IPS-20b (cell line): ENCODE measurements at regions not wholly inside any gene's neighbourhood (a gene's known extent, or its start where the extent isn't known, plus 50 kb on each side); places are given as distances from the start of the nearest gene placed in this dataset.

Experiments
- H3K27ac ChIP-seq: one replicate; pipeline ENCODE4 v1.5.1; 2013; ENCODE audit warnings: low read length
- H3K27me3 ChIP-seq: 2 replicates; pipeline ENCODE4 v1.6.1; 2013; ENCODE audit warnings: mild to moderate bottlenecking, low read length, inconsistent platforms; ENCODE audit not compliant: insufficient read depth
- H3K36me3 ChIP-seq: 2 replicates; pipeline ENCODE4 v1.6.1; 2013; ENCODE audit warnings: low read depth, mild to moderate bottlenecking, inconsistent platforms, low read length, moderate library complexity; ENCODE audit not compliant: insufficient read depth
- H3K4me1 ChIP-seq: 2 replicates; pipeline ENCODE4 v1.6.1; 2013; ENCODE audit warnings: mild to moderate bottlenecking, control low read depth, inconsistent platforms, low read length, moderate library complexity; ENCODE audit not compliant: insufficient read depth
- H3K4me3 ChIP-seq: 2 replicates; pipeline ENCODE4 v1.5.1; 2013; ENCODE audit warnings: mild to moderate bottlenecking, low read length, inconsistent platforms
- H3K9ac ChIP-seq: 2 replicates; pipeline ENCODE4 v1.6.1; 2013; ENCODE audit warnings: low read depth, mild to moderate bottlenecking, inconsistent platforms, low read length, moderate library complexity
- H3K9me3 ChIP-seq: 2 replicates; pipeline ENCODE4 v1.6.1; 2013; ENCODE audit warnings: mild to moderate bottlenecking, low read depth, low read length, inconsistent platforms; ENCODE audit not compliant: insufficient read depth

- Histone ChIP-seq H3K9me3 (no peaks in the 10 kb centered on the region), H3K4me1 (no peaks in the 10 kb centered on the region), H3K27ac (no peak overlapping the region), H3K36me3 (no peaks in the 10 kb centered on the region), H3K9ac (no peak overlapping the region), H3K27me3 (no peaks in the 10 kb centered on the region), H3K4me3 (no peak overlapping the region)
Measured at GRCh38 chr3:153032891-153033290, 129.1 kb upstream of the RAP2B start.

- Histone ChIP-seq H3K36me3 (no peaks in the 10 kb centered on the region), H3K4me1 (no peaks in the 10 kb centered on the region), H3K4me3 (no peak overlapping the region), H3K9ac (no peak overlapping the region), H3K27ac (no peak overlapping the region), H3K27me3 (no peaks in the 10 kb centered on the region), H3K9me3 (no peaks in the 10 kb centered on the region)
Measured at GRCh38 chr3:153036846-153037245, 125.2 kb upstream of the RAP2B start.

GRCh38 chr3:153038367-153038766, 123.7 kb upstream of the RAP2B start:
- Histone ChIP-seq H3K9ac (no peak overlapping the region), H3K27me3 (no peaks in the 10 kb centered on the region), H3K9me3 (no peaks in the 10 kb centered on the region), H3K4me3 (no peak overlapping the region), H3K4me1 (no peaks in the 10 kb centered on the region), H3K36me3 (no peaks in the 10 kb centered on the region), H3K27ac (no peak overlapping the region)

GRCh38 chr3:153038779-153039178, 123.2 kb upstream of the RAP2B start:
- no peak overlapping the region for H3K4me3 ChIP-seq
- H3K27ac ChIP-seq: no peak overlapping the region
- H3K4me1 ChIP-seq: no peaks in the 10 kb centered on the region
- no peaks in the 10 kb centered on the region for H3K36me3 ChIP-seq
- no peaks in the 10 kb centered on the region for H3K27me3 ChIP-seq
- no peak overlapping the region for H3K9ac ChIP-seq
- H3K9me3 ChIP-seq: no peaks in the 10 kb centered on the region

GRCh38 chr3:153041181-153041580, 120.8 kb upstream of the RAP2B start:
- Histone ChIP-seq H3K27me3 (no peaks in the 10 kb centered on the region), H3K4me3 (no peak overlapping the region), H3K4me1 (no peaks in the 10 kb centered on the region), H3K9ac (no peak overlapping the region), H3K9me3 (no peaks in the 10 kb centered on the region), H3K27ac (no peak overlapping the region), H3K36me3 (no peaks in the 10 kb centered on the region)

GRCh38 chr3:153042088-153042487, 119.9 kb upstream of the RAP2B start:
- Histone ChIP-seq H3K9ac (no peak overlapping the region), H3K9me3 (no peaks in the 10 kb centered on the region), H3K4me1 (no peaks in the 10 kb centered on the region), H3K27me3 (no peaks in the 10 kb centered on the region), H3K4me3 (no peak overlapping the region), H3K27ac (no peak overlapping the region), H3K36me3 (no peaks in the 10 kb centered on the region)

- H3K4me1 ChIP-seq: no peaks in the 10 kb centered on the region
- H3K4me3 ChIP-seq: no peak overlapping the region
- no peak overlapping the region for H3K9ac ChIP-seq
- no peak overlapping the region for H3K27ac ChIP-seq
- no peaks in the 10 kb centered on the region for H3K9me3 ChIP-seq
- H3K36me3 ChIP-seq: no peaks in the 10 kb centered on the region
- H3K27me3 ChIP-seq: no peaks in the 10 kb centered on the region
Measured at GRCh38 chr3:153043729-153044328, 118.2 kb upstream of the RAP2B start.

GRCh38 chr3:153045150-153045549, 116.9 kb upstream of the RAP2B start:
- H3K27me3 ChIP-seq: no peaks in the 10 kb centered on the region
- H3K36me3 ChIP-seq: no peaks in the 10 kb centered on the region
- H3K9me3 ChIP-seq: no peaks in the 10 kb centered on the region
- H3K4me1 ChIP-seq: no peaks in the 10 kb centered on the region
- no peak overlapping the region for H3K4me3 ChIP-seq
- H3K9ac ChIP-seq: no peak overlapping the region
- no peak overlapping the region for H3K27ac ChIP-seq

GRCh38 chr3:153050978-153051377, 111.0 kb upstream of the RAP2B start:
- no peaks in the 10 kb centered on the region for H3K27me3 ChIP-seq
- no peak overlapping the region for H3K9ac ChIP-seq
- no peak overlapping the region for H3K4me3 ChIP-seq

GRCh38 chr3:153051427-153052095, 110.5 kb upstream of the RAP2B start:
- no peaks in the 10 kb centered on the region for H3K36me3 ChIP-seq
- no peak overlapping the region for H3K4me3 ChIP-seq
- no peaks in the 10 kb centered on the region for H3K27me3 ChIP-seq
- no peak overlapping the region for H3K9ac ChIP-seq
- H3K27ac ChIP-seq: no peak overlapping the region
- H3K4me1 ChIP-seq: no peaks in the 10 kb centered on the region
- no peaks in the 10 kb centered on the region for H3K9me3 ChIP-seq

More at GRCh38 chr3:153050978-153051377, 111.0 kb upstream of the RAP2B start:
- Histone ChIP-seq H3K27ac (no peak overlapping the region), H3K4me1 (no peaks in the 10 kb centered on the region), H3K9me3 (no peaks in the 10 kb centered on the region), H3K36me3 (no peaks in the 10 kb centered on the region)

- H3K9ac ChIP-seq: no peak overlapping the region
- no peaks in the 10 kb centered on the region for H3K36me3 ChIP-seq
- no peak overlapping the region for H3K4me3 ChIP-seq
- H3K9me3 ChIP-seq: no peaks in the 10 kb centered on the region
- no peaks in the 10 kb centered on the region for H3K4me1 ChIP-seq
- no peaks in the 10 kb centered on the region for H3K27me3 ChIP-seq
- no peak overlapping the region for H3K27ac ChIP-seq
Measured at GRCh38 chr3:153052096-153052460, 109.9 kb upstream of the RAP2B start.

- Histone ChIP-seq H3K36me3 (no peaks in the 10 kb centered on the region), H3K4me3 (no peak overlapping the region), H3K9ac (no peak overlapping the region), H3K4me1 (no peaks in the 10 kb centered on the region), H3K27ac (no peak overlapping the region), H3K9me3 (no peaks in the 10 kb centered on the region), H3K27me3 (no peaks in the 10 kb centered on the region)
Measured at GRCh38 chr3:153055217-153055616, 106.8 kb upstream of the RAP2B start.
